Esophagus (tissue), 2 donors: ENCODE measurements at regions not wholly inside any gene's neighbourhood (a gene's known extent, or its start where the extent isn't known, plus 50 kb on each side); places are given as distances from the start of the nearest gene placed in this dataset.

ENCODE experiments used
- H3K27ac ChIP-seq, 2 donors: one replicate each; pipeline ENCODE4 v1.5.1; 2013; ENCODE audit warnings: low read depth in 2 of 2, mild to moderate bottlenecking in 2 of 2, inconsistent platforms in 1 of 2, low read length in 1 of 2, moderate library complexity in 1 of 2
- H3K27me3 ChIP-seq, 2 donors: one replicate each; pipeline ENCODE4 v1.6.1; 2013; ENCODE audit warnings: low read length in 2 of 2, control low read depth in 1 of 2, mild to moderate bottlenecking in 1 of 2; ENCODE audit not compliant: insufficient read depth in 2 of 2, control insufficient read depth in 1 of 2
- H3K36me3 ChIP-seq, 2 donors: one replicate each; pipeline ENCODE4 v1.6.1; 2013; ENCODE audit warnings: low read length in 1 of 2; ENCODE audit not compliant: control insufficient read depth in 2 of 2, insufficient read depth in 2 of 2
- H3K4me1 ChIP-seq, 2 donors: one replicate each; pipeline ENCODE4 v1.6.1; 2013; ENCODE audit warnings: low read length in 1 of 2; ENCODE audit not compliant: control insufficient read depth in 2 of 2, insufficient read depth in 2 of 2
- H3K4me3 ChIP-seq, 2 donors: one replicate each; pipeline ENCODE4 v1.5.1; 2013; ENCODE audit warnings: low read length in 2 of 2, mild to moderate bottlenecking in 2 of 2, low read depth in 1 of 2, moderate library complexity in 1 of 2
- H3K9me3 ChIP-seq, 2 donors: one replicate each; pipeline ENCODE4 v1.6.1; 2013; ENCODE audit warnings: mild to moderate bottlenecking in 2 of 2, low read depth in 1 of 2, low read length in 1 of 2, moderate library complexity in 1 of 2; ENCODE audit not compliant: control insufficient read depth in 2 of 2, insufficient read depth in 1 of 2
- WGBS, 2 donors: extraction: QIAGEN DNeasy Blood & Tissue Kit; methylation state at CpG; one replicate each; pipeline ENCODE4 v1.1.7; 2013; 5-methylcytosine and 5-hydroxymethylcytosine counted together
- donor health status: healthy with polysubstance abuse.
- donor health status: Bipolar disorder and iron deficiency.

DNA sequence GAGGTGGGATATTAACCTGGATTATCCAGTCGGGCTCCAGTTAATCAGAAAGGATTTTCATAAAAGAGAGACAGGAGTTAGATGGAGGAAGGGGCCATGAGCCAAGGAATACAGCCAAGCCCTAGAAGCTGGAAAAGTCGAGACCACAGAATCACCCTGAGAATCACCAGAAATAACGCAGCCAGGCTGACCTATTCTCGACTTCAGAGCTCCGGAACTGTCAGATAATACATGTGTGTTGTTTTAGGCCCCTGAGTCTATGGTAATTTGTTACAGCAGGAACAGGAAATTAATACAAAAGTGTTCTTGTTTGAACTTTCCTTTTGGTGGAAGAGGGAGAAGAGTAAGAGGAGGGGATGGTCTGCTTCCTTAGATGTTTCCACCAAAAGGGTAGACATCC is 208.1 kb downstream of the JCAD start:
- no peaks in the 10 kb centered on the region for H3K9me3 ChIP-seq
- H3K27me3 ChIP-seq: no peaks in the 10 kb centered on the region
- H3K4me3 ChIP-seq: no peak overlapping the region
- no peak overlapping the region for H3K27ac ChIP-seq
- H3K4me1 ChIP-seq: peaks cover 0 to 2% of the 10 kb centered on the region in 2 donors
- 73 to 77% methylated on average over 5 of the region's 5 CpGs for WGBS, 2 donors
- no peaks in the 10 kb centered on the region for H3K36me3 ChIP-seq

DNA sequence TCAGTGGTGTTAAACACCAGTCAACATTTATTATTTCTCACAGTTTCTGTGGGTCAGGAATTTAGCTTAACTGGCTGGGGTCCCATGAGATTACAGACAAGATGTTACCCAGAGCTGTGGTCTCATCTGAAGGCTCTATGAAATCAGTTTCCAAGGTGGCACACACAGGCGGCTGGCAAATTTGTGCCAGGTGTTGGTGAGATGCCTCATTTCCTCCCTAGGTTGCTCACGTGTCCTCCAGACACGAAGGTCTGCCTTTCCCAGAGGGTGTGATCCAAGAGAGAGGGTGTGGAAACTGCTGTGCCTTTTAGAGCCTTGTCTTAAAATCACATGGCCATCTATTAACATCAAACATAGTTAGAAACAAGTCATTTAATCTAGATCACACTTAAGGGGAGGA is 209.0 kb downstream of the JCAD start:
- Histone ChIP-seq H3K36me3 (no peaks in the 10 kb centered on the region), H3K27ac (no peak overlapping the region)
- 47 to 48% methylated on average over 3 of the region's 3 CpGs for WGBS, 2 donors

DNA sequence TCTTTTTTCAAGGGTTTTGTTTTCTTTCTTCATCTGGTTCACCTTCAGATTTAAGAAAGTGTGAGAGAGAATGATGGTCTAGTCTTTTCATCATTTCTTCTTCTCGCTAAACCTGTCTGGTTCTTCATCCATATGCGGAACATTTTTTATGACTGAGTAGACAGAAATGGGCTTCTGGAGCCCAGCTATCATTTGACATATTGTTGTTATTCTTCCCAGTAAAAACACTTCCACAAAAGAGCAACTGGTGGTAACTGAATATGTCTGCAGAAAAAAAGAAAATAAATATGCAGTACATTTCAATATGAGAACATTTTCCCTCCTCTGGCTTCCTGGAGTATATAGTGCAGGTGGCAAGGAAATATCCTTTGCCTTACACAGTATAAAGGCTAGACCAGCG is 209.5 kb downstream of the JCAD start:
- H3K27me3 ChIP-seq: no peaks in the 10 kb centered on the region
- H3K4me3 ChIP-seq: no peak overlapping the region
- peak overlapping the region in 1 of 2 donors; percentile 51 for H3K27ac ChIP-seq
- H3K9me3 ChIP-seq: no peaks in the 10 kb centered on the region
- peaks cover 0 to 2% of the 10 kb centered on the region in 2 donors for H3K4me1 ChIP-seq
- WGBS, 2 donors: 74 to 75% methylated on average over 3 of the region's 3 CpGs
- no peaks in the 10 kb centered on the region for H3K36me3 ChIP-seq

More for the DNA sequence above, 209.0 kb downstream of the JCAD start:
- H3K27me3 ChIP-seq: no peaks in the 10 kb centered on the region
- no peak overlapping the region for H3K4me3 ChIP-seq
- H3K4me1 ChIP-seq: peaks cover 0 to 2% of the 10 kb centered on the region in 2 donors
- H3K9me3 ChIP-seq: no peaks in the 10 kb centered on the region

DNA sequence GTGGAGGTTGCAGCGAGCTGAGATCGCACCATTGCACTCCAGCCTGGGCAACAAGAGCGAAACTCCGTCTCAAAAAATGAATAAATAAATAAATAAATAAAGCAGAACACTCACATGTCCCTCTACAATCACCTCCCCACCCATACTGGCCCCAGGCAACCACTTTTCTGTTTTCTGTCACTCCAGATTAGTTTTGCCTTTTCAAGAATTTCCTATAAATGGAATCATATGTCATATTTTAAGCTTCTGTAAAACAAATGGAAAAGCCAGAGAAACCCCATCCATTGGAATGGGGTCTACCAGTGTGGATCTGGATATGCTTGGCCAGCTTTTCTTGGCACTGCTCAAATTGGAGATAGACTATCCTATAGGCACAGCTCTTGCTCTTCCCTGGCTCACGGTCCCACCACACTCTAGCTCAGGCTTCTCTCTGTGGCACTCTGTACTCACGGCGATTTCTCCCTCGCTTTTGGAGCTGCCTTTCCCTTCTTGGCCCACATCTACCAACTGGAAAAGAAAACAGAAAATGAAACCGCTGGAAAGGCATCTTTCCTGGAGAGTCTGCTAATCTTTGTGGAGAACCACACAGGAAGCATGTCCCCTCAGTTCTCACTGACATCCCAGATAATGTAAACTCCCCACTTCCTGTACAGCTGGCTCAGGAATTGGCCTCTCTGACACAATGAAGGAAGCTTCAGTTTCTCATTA is 210.1 kb downstream of the JCAD start:
- no peaks in the 10 kb centered on the region for H3K4me1 ChIP-seq
- no peaks in the 10 kb centered on the region for H3K36me3 ChIP-seq
- H3K27me3 ChIP-seq: no peaks in the 10 kb centered on the region
- H3K9me3 ChIP-seq: no peaks in the 10 kb centered on the region
- H3K4me3 ChIP-seq: no peak overlapping the region
- H3K27ac ChIP-seq: peak overlapping the region; percentile 51 to 58
- WGBS, 2 donors: 51 to 59% methylated on average over 9 of the region's 9 CpGs

DNA sequence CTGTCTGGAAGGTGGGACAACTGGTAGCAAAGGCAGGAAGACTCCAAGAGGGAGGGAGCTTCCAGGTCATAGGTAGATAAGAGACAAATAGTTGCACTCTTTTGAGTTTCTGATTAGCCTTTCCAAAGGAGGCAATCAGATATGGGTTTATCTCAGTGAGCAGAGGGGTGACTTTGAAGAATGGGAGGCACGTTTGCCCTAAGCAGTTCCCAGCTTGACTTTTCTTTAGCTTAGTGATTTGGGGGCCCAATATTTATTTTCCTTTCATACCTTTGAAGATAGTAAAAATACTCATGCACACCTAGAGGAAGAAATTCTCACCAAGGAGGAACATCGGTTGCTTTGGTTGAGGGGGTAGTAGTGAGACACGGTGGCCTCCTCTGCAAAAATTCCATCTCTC is 212.1 kb upstream of the SVIL start:
- Histone ChIP-seq H3K36me3 (no peaks in the 10 kb centered on the region), H3K27ac (no peak overlapping the region), H3K9me3 (no peaks in the 10 kb centered on the region), H3K4me1 (peaks cover 0 to 6% of the 10 kb centered on the region in 2 donors), H3K4me3 (no peak overlapping the region), H3K27me3 (no peaks in the 10 kb centered on the region)
- 88 to 94% methylated on average over 3 of the region's 3 CpGs for WGBS, 2 donors

DNA sequence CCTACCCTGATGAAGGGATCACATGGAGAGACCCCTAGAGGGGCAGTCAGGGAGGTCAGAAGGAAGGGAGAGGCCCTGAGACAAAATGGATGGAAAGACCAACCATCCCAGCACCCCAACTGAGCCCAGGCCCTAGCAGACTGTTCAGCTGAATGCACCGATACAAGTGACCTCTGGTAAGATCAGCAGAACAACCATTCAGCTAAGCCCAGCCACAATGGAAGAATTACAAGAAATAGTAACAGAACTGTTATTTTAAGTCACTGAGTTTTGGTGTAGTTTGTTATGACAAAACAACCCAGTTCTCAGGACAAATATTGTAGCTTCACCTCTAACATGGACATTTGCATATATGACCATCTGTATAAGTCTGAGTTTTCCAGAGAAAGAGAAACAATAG is 210.4 kb upstream of the SVIL start:
- H3K27me3 ChIP-seq: no peaks in the 10 kb centered on the region

DNA sequence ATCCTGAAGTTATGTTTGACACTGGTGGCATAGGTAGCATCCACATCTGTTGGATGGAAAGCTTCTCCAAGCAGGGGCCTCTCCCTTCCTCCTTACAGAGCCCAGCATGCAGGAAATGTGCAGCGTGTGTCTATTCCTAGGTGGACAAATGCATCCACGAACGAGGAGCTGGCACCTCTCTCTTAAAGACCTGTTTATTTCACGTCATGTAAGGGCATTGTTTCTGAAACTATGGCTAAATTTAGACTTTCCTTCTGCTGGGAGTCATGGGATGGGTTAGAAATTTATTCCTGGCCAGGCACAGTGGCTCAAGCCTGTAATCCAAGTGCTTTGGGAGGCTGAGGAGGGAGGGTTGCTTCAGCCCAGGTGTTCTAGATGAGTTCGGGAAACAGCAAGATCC is 208.4 kb upstream of the SVIL start:
- Histone ChIP-seq H3K4me3 (no peak overlapping the region), H3K36me3 (no peaks in the 10 kb centered on the region), H3K27me3 (no peaks in the 10 kb centered on the region), H3K4me1 (peaks cover 2 to 21% of the 10 kb centered on the region in 2 donors), H3K9me3 (no peaks in the 10 kb centered on the region), H3K27ac (peak overlapping the region; percentile 66 to 74)
- WGBS, 2 donors: 72 to 76% methylated on average over 5 of the region's 5 CpGs

More for the DNA sequence above, 210.4 kb upstream of the SVIL start:
- no peaks in the 10 kb centered on the region for H3K36me3 ChIP-seq
- 98 to 100% methylated on average over 1 of the region's 1 CpG for whole genome bisulfite sequencing, 2 donors
- no peaks in the 10 kb centered on the region for H3K9me3 ChIP-seq
- H3K4me1 ChIP-seq: peaks cover 0 to 13% of the 10 kb centered on the region in 2 donors
- no peak overlapping the region for H3K4me3 ChIP-seq
- H3K27ac ChIP-seq: no peak overlapping the region

DNA sequence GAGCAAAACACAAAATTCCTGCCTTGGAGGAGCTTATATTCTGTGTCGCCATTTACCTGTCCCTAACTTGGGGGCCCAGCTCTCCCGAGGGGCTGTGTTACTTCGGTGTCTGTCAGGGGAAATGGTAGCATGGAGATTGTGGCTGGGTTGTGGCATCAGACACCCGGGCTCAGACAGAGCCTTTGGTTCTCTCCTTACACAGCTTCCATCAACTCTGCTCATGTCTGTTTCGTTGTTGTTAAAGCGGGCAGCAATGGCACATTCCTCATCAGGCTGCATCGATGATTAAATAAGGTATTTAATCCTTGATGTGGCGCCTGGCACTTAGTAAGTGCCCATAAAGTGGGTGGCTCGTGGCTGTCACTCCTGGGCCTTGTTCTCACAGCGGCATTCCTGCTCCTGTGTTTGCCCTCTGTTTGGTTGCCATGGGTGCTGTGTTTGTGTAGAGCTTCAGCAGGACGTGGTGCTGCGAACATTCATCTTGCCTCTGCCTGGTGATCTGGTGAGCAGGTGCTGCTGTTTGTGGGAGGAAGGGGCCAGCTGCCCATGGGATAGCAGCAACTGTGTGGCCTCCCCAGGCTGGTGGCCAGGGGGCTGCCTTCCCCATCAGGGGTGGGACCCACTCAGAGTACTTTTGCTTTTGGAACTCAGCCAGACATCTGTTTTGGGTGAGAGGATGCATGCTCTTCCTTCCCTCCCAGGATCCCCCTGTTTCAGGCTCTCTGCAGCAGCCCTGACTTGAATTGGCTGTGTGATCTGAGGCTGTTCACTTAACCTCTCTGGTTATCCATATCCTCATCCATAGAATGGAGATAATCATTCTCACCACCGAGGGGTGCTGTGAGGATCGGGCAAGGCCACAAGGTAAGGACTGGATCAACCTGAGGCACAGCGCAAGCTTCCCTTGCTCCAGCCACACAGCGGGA is 207.2 kb upstream of the SVIL start:
- WGBS, 2 donors: 52 to 54% methylated on average over 16 of the region's 16 CpGs
- no peak overlapping the region for H3K4me3 ChIP-seq
- no peaks in the 10 kb centered on the region for H3K27me3 ChIP-seq
- peaks cover 2 to 21% of the 10 kb centered on the region in 2 donors for H3K4me1 ChIP-seq
- no peaks in the 10 kb centered on the region for H3K36me3 ChIP-seq
- no peaks in the 10 kb centered on the region for H3K9me3 ChIP-seq
- peak overlapping the region; percentile 66 to 85 for H3K27ac ChIP-seq

DNA sequence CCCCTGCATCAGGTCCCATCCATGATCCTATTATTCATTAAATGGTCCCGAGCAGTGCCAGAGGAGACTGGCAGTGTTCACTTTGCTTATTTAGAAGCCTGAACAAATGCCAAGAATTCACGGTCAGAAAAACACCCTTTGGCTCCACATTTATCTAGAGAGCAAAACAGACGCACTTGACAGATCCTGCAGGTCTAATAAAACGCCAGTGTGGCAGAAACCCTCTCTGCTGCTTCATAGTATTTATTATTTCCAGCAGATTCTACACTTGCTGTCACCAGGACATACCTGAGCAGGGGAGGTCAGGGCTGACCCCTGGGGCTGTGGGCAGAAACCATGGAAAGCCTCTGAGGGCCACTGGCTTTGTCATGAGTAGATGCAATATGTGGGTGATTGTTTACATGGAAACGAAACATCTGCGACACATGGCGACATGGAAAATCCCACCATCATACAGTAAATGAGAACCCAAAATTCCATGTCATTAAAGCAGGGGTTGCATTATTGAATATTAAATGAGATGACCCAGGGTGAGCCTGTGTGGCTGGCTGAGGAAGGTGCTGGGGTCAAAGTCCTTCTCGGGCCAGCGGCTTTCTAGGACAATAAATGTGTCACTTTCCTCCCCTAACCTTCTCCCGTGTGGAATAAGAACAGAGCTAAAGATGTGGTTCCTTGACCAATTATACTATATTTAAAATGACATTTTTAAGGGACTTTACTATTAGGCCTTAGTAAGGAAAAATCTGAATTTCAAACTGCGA is 205.9 kb upstream of the SVIL start:
- H3K4me3 ChIP-seq: no peak overlapping the region
- peak overlapping the region; percentile 86 to 95 for H3K27ac ChIP-seq
- H3K9me3 ChIP-seq: no peaks in the 10 kb centered on the region
- H3K4me1 ChIP-seq: peaks cover 2 to 21% of the 10 kb centered on the region in 2 donors
- no peaks in the 10 kb centered on the region for H3K27me3 ChIP-seq
- no peaks in the 10 kb centered on the region for H3K36me3 ChIP-seq
- 51 to 56% methylated on average over 11 of the region's 11 CpGs for WGBS, 2 donors
